Thymus (tissue), 11 donors: ENCODE measurements at regions not wholly inside any gene's neighbourhood (a gene's known extent, or its start where the extent isn't known, plus 50 kb on each side); places are given as distances from the start of the nearest gene placed in this dataset.

ENCODE experiments used
- DNase-seq, 9 donors: peaks; one replicate each; pipeline ENCODE4 v3.0.0-alpha.2; 2013; ENCODE audit warnings: low spot score in 9 of 9, low read depth in 6 of 9, missing footprints in 1 of 9
- H3K27ac ChIP-seq, 2 donors: one replicate each; pipeline ENCODE4 v1.5.1; 2013; ENCODE audit warnings: control low read depth in 1 of 2, low read depth in 1 of 2, low read length in 1 of 2, mild to moderate bottlenecking in 1 of 2, moderate library complexity in 1 of 2
- H3K27me3 ChIP-seq, 2 donors: one replicate each; pipeline ENCODE4 v1.5.1; 2013; ENCODE audit warnings: low read length in 1 of 2; ENCODE audit not compliant: control insufficient read depth in 2 of 2, insufficient read depth in 1 of 2
- H3K36me3 ChIP-seq, 2 donors: one replicate each; pipeline ENCODE4 v1.5.1; 2013; ENCODE audit warnings: low read length in 1 of 2, mild to moderate bottlenecking in 1 of 2, moderate library complexity in 1 of 2; ENCODE audit not compliant: control insufficient read depth in 2 of 2, insufficient read depth in 2 of 2
- H3K4me1 ChIP-seq, 2 donors: one replicate each; pipeline ENCODE4 v1.5.1; 2013; ENCODE audit warnings: low read length in 2 of 2; ENCODE audit not compliant: control insufficient read depth in 2 of 2, insufficient read depth in 2 of 2
- H3K4me3 ChIP-seq, 2 donors: one replicate each; pipeline ENCODE4 v1.5.1; 2013; ENCODE audit warnings: low read length in 2 of 2, control low read depth in 1 of 2, mild to moderate bottlenecking in 1 of 2
- H3K9me3 ChIP-seq, 2 donors: one replicate each; pipeline ENCODE4 v1.5.1; 2013; ENCODE audit warnings: low read length in 1 of 2, mild to moderate bottlenecking in 1 of 2; ENCODE audit not compliant: control insufficient read depth in 2 of 2, insufficient read depth in 1 of 2
- WGBS: extraction: QIAGEN DNeasy Blood & Tissue Kit; methylation state at CpG from one replicate; pipeline ENCODE4 v1.1.7; 2013; 5-methylcytosine and 5-hydroxymethylcytosine counted together
- donor health status: healthy.

GRCh38 chr3:193845144-193845543 is 252.1 kb downstream of the OPA1 start:
- H3K9me3 ChIP-seq: no peaks in the 10 kb centered on the region
- H3K4me3 ChIP-seq: no peak overlapping the region
- no peak for DNase-seq
- peaks cover 0 to 9% of the 10 kb centered on the region in 2 donors for H3K4me1 ChIP-seq
- no peaks in the 10 kb centered on the region for H3K36me3 ChIP-seq
- no peak overlapping the region for H3K27ac ChIP-seq
- H3K27me3 ChIP-seq: no peaks in the 10 kb centered on the region
- 95% methylated on average over 4 of the region's 4 CpGs for WGBS

GRCh38 chr3:193846569-193846968 is 253.6 kb downstream of the OPA1 start:
- WGBS: 98% methylated on average over 2 of the region's 2 CpGs
- H3K36me3 ChIP-seq: no peaks in the 10 kb centered on the region
- H3K27ac ChIP-seq: no peak overlapping the region
- H3K9me3 ChIP-seq: no peaks in the 10 kb centered on the region
- no peak for DNase-seq
- H3K27me3 ChIP-seq: no peaks in the 10 kb centered on the region
- peaks cover 0 to 9% of the 10 kb centered on the region in 2 donors for H3K4me1 ChIP-seq
- no peak overlapping the region for H3K4me3 ChIP-seq

- DNase-seq: no peak
- Histone ChIP-seq H3K4me1 (peaks cover 0 to 8% of the 10 kb centered on the region in 2 donors), H3K9me3 (no peaks in the 10 kb centered on the region), H3K27me3 (no peaks in the 10 kb centered on the region), H3K36me3 (no peaks in the 10 kb centered on the region), H3K27ac (no peak overlapping the region), H3K4me3 (no peak overlapping the region)
- WGBS: 96% methylated on average over 6 of the region's 6 CpGs
Measured at GRCh38 chr3:193847402-193847801, 254.4 kb downstream of the OPA1 start.

GRCh38 chr3:193848547-193848946 is 255.5 kb downstream of the OPA1 start:
- no peak for DNase-seq
- Histone ChIP-seq H3K4me1 (peaks cover 0 to 8% of the 10 kb centered on the region in 2 donors), H3K27me3 (no peaks in the 10 kb centered on the region), H3K27ac (no peak overlapping the region), H3K9me3 (no peaks in the 10 kb centered on the region), H3K36me3 (no peaks in the 10 kb centered on the region), H3K4me3 (no peak overlapping the region)
- WGBS: 98% methylated on average over 2 of the region's 2 CpGs

- DNase-seq: no peak
- Histone ChIP-seq H3K4me1 (peaks cover 0 to 8% of the 10 kb centered on the region in 2 donors), H3K27me3 (no peaks in the 10 kb centered on the region), H3K4me3 (no peak overlapping the region), H3K27ac (no peak overlapping the region), H3K36me3 (no peaks in the 10 kb centered on the region), H3K9me3 (no peaks in the 10 kb centered on the region)
- WGBS: 97% methylated on average over 5 of the region's 5 CpGs
Measured at GRCh38 chr3:193850084-193850619, 257.1 kb downstream of the OPA1 start.

- H3K27ac ChIP-seq: no peak overlapping the region
- 94% methylated on average over 3 of the region's 3 CpGs for WGBS
- peaks cover 0 to 8% of the 10 kb centered on the region in 2 donors for H3K4me1 ChIP-seq
- DNase-seq: no peak
- H3K9me3 ChIP-seq: no peaks in the 10 kb centered on the region
- no peaks in the 10 kb centered on the region for H3K36me3 ChIP-seq
- no peaks in the 10 kb centered on the region for H3K27me3 ChIP-seq
- H3K4me3 ChIP-seq: no peak overlapping the region
Measured at GRCh38 chr3:193851428-193851847, 258.4 kb downstream of the OPA1 start.

- Histone ChIP-seq H3K27me3 (no peaks in the 10 kb centered on the region), H3K4me1 (peaks cover 0 to 8% of the 10 kb centered on the region in 2 donors), H3K36me3 (no peaks in the 10 kb centered on the region), H3K4me3 (no peak overlapping the region), H3K9me3 (no peaks in the 10 kb centered on the region), H3K27ac (no peak overlapping the region)
- WGBS: 93% methylated on average over 13 of the region's 13 CpGs
- DNase-seq: no peak
Measured at GRCh38 chr3:193851941-193852674, 259.1 kb downstream of the OPA1 start.

- Histone ChIP-seq H3K36me3 (no peaks in the 10 kb centered on the region), H3K27ac (no peak overlapping the region), H3K27me3 (no peaks in the 10 kb centered on the region), H3K4me1 (peaks cover 0 to 8% of the 10 kb centered on the region in 2 donors), H3K4me3 (no peak overlapping the region), H3K9me3 (no peaks in the 10 kb centered on the region)
- WGBS: 23% methylated on average over 1 of the region's 1 CpG
- DNase-seq: no peak
Measured at GRCh38 chr3:193852901-193853300, 259.9 kb downstream of the OPA1 start.

- no peak overlapping the region for H3K4me3 ChIP-seq
- H3K27me3 ChIP-seq: no peaks in the 10 kb centered on the region
- no peaks in the 10 kb centered on the region for H3K36me3 ChIP-seq
- peaks cover 0 to 8% of the 10 kb centered on the region in 2 donors for H3K4me1 ChIP-seq
- H3K9me3 ChIP-seq: no peaks in the 10 kb centered on the region
- H3K27ac ChIP-seq: no peak overlapping the region
- DNase-seq: no peak
- WGBS: 38% methylated on average over 3 of the region's 3 CpGs
Measured at GRCh38 chr3:193853511-193854219, 260.7 kb downstream of the OPA1 start.
